Activated CD8-positive, alpha-beta T cell treated with anti-CD3 and anti-CD28 coated beads for 36 hours (primary cell): ENCODE measurements at regions not wholly inside any gene's neighbourhood (a gene's known extent, or its start where the extent isn't known, plus 50 kb on each side); places are given as distances from the start of the nearest gene placed in this dataset.

ENCODE experiments used
- ATAC-seq: fragments of 200-7000 bp; cut with Tn5 transposase; one replicate; pipeline ENCODE4 v1.10.0; 2021; ENCODE audit warnings: mild to moderate bottlenecking, moderate library complexity
- CTCF ChIA-PET: fragments of 350-600 bp; sonication (Branson Sonifier 250); formaldehyde crosslinking; loops from one replicate; lab custom pipeline; 2021; ENCODE audit warnings: antibody characterized with exemption; lab: Charles Lee
- POLR2A ChIA-PET: fragments of 350-600 bp; sonication (Branson Sonifier 250); formaldehyde crosslinking; loops from one replicate; lab custom pipeline; 2021; ENCODE audit warnings: antibody characterized with exemption; lab: Charles Lee
- DNase-seq: peaks from one replicate; pipeline ENCODE4 v3.0.0-alpha.2; 2020
- H3K27ac Mint-ChIP-seq: one replicate; pipeline ENCODE4 v1.8.0; 2021; ENCODE audit warnings: mild to moderate bottlenecking, mixed read lengths
- H3K27me3 Mint-ChIP-seq: one replicate; pipeline ENCODE4 v1.8.0; 2021; ENCODE audit warnings: mixed read lengths
- H3K36me3 Mint-ChIP-seq: one replicate; pipeline ENCODE4 v1.8.0; 2021; ENCODE audit warnings: low read depth, mixed read lengths
- H3K4me1 Mint-ChIP-seq: one replicate; pipeline ENCODE4 v1.8.0; 2021; ENCODE audit warnings: low read depth, mixed read lengths
- H3K4me3 Mint-ChIP-seq: one replicate; pipeline ENCODE4 v1.8.0; 2021; ENCODE audit warnings: mild to moderate bottlenecking, moderate library complexity, mixed read lengths
- H3K9me3 Mint-ChIP-seq: one replicate; pipeline ENCODE4 v1.8.0; 2021; ENCODE audit warnings: mixed read lengths
- intact Hi-C: fragments of 100-400 bp; cut with micrococcal nuclease; formaldehyde crosslinking; loops from one replicate; pipeline ENCODE4 v1.10.0; 2022
- TF ChIP-seq, protein P1 (sequence below): fragments of 200-600 bp; IDR thresholded peaks from one replicate; pipeline ENCODE4 v1.8.0; 2022; ENCODE audit warnings: antibody characterized with exemption, mild to moderate bottlenecking

DNA sequence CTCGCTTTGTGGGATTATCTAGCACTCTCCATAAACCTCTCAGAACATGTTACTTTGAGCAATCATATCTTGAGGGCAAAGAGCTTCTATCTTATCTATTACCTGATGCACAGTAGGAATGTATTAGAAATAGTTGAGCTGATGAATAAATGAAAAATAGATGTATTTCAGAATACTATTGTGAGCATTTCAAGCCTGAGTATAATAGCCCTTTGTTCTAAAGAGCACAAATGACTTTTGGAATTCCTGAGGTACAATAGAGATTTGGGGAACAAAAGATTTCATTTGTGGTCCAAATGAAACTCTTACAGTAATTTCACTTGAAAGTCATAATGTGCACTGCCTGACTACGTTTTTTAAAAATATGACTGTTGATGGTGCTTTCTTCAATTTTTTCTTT, 159.5 kb downstream of the UGT8 start:
- H3K36me3 Mint-ChIP-seq, result no peaks in the 10 kb centered on the region
- no peak overlapping the region for H3K4me3 Mint-ChIP-seq
- CTCF ChIA-PET, result no interaction called here
- DNase-seq, result no peak
- no peak for ATAC-seq
- no peaks in the 10 kb centered on the region for H3K27me3 Mint-ChIP-seq
- intact Hi-C loops, result no loop called here
- H3K4me1 Mint-ChIP-seq, result no peaks in the 10 kb centered on the region
- POLR2A ChIA-PET, result no interaction called here
- no peak overlapping the region for H3K27ac Mint-ChIP-seq
- H3K9me3 Mint-ChIP-seq, result no peaks in the 10 kb centered on the region
- TF ChIP-seq, protein P1, sequence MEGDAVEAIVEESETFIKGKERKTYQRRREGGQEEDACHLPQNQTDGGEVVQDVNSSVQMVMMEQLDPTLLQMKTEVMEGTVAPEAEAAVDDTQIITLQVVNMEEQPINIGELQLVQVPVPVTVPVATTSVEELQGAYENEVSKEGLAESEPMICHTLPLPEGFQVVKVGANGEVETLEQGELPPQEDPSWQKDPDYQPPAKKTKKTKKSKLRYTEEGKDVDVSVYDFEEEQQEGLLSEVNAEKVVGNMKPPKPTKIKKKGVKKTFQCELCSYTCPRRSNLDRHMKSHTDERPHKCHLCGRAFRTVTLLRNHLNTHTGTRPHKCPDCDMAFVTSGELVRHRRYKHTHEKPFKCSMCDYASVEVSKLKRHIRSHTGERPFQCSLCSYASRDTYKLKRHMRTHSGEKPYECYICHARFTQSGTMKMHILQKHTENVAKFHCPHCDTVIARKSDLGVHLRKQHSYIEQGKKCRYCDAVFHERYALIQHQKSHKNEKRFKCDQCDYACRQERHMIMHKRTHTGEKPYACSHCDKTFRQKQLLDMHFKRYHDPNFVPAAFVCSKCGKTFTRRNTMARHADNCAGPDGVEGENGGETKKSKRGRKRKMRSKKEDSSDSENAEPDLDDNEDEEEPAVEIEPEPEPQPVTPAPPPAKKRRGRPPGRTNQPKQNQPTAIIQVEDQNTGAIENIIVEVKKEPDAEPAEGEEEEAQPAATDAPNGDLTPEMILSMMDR, result no peak

DNA sequence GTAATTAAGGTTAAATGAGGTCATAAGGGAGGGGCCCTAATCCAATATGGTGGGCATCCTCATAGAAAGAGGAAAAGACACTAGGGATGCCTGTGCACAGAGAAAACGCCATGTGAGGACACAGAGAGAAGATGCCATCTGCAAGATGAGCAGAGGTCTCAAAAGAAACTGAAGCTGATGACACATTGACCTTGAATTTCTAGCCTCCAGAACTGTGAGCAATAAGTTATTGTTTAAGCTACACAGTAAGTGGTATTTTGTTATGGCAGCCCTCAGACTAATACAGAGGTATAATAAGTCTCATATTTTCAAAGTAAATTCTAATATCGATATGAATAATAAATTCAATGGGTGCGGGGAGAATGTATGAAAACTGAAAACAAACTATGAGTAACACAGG, 169.9 kb downstream of the UGT8 start:
- TF ChIP-seq, protein P1, result no peak
- Mint-ChIP-seq H3K36me3 (no peaks in the 10 kb centered on the region), H3K4me1 (no peaks in the 10 kb centered on the region), H3K9me3 (no peaks in the 10 kb centered on the region), H3K4me3 (no peak overlapping the region), H3K27ac (no peak overlapping the region), H3K27me3 (peaks cover 2% of the 10 kb centered on the region)
- CTCF ChIA-PET, result no interaction called here
- POLR2A ChIA-PET, result no interaction called here
- no peak for ATAC-seq
- DNase-seq, result no peak
- intact Hi-C loops, result no loop called here

DNA sequence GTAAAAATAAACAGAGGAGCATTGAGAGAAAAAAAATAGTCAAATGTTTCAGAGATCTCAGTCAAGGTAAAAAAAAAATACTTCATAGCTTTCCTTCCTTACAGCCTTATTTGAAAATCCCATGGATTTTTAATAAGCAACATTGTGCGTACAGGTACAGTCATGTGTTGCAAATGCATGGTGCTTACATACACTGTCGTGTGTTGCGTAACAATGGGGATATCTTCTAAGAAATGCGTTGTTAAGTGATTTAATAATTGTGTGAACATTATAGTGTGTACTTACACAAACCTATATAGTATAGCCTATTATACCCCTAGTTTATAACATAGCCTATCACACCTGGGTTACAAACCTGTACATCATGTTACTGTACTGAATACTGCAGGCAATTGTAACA, 172.0 kb downstream of the UGT8 start:
- Mint-ChIP-seq H3K4me1 (no peaks in the 10 kb centered on the region), H3K4me3 (no peak overlapping the region), H3K27me3 (peaks cover 2% of the 10 kb centered on the region), H3K27ac (no peak overlapping the region), H3K9me3 (no peaks in the 10 kb centered on the region), H3K36me3 (no peaks in the 10 kb centered on the region)
- ChIA-PET CTCF (no interaction called here), POLR2A (no interaction called here)
- DNase-seq (no peak), ATAC-seq (no peak)
- intact Hi-C loops, result no loop called here
- TF ChIP-seq, protein P1, result no peak

DNA sequence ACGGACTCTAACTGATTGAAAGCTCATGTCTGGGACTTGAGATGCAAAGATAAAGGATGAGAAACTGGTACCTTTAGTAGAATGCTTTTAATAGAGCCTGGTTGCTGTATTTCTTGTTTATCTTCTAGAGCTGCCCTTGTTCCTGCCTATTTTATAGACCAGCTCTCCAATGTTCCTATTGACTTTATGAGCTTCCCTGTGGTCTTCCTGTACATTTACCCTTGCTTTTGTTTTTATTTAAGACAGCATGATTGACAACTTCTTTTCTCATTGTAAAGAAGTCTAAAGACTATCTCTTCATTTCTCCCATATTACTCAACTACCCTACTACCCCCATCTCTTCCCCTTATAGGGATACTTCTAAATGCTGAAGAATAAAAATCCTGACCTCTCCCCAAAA, 174.7 kb downstream of the UGT8 start:
- intact Hi-C loops, result no loop called here
- ChIA-PET CTCF (no interaction called here), POLR2A (no interaction called here)
- H3K4me3 Mint-ChIP-seq, result no peak overlapping the region
- no peaks in the 10 kb centered on the region for H3K4me1 Mint-ChIP-seq
- peaks cover 2% of the 10 kb centered on the region for H3K27me3 Mint-ChIP-seq
- no peak for ATAC-seq
- no peak for DNase-seq
- no peaks in the 10 kb centered on the region for H3K36me3 Mint-ChIP-seq
- H3K9me3 Mint-ChIP-seq, result no peaks in the 10 kb centered on the region
- no peak overlapping the region for H3K27ac Mint-ChIP-seq
- TF ChIP-seq, protein P1, result no peak
